ENCODE measurements at regions not wholly inside any gene's neighbourhood (a gene's known extent, or its start where the extent isn't known, plus 50 kb on each side); places are given as distances from the start of the nearest gene placed in this dataset.

DNA sequence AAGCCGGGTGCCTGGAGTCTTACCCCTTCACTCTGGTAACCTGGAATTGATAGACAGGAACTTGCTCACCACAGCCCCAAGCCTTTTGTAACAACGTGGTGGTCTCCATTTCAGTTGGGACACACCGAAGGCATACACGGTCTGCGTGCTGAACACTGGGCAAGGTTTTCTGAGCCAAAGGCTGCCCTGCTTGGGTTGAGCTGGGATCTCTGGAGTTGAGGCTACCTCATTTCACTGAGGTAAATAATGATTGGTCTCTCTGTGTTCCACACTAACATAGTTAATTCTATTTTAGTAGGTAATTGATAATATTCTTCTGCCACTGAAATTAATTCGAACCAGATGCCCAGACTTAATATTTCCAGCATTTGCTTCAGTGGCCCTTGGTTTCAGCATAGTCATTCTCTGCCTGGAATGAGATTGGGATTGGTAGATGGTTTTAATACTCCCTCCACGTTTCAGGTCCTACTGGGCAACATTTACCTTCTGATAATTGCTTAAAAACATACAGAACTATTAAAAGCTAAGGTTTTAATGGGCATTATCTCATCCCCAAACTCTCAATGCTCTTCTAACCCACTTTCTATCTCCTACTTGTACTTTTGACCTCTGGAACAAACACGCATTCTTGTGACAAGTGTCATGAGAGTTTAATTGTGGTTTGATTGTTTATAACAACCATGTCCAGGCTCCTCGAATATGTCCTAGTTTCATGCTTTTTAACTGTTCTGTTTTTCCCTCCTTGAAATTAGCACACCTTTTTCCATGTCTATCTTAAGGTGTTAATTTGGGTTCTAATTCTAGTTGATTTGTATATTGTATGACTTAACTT is 202.3 kb upstream of the KLF6 start:
- DNase-seq (ENCODE audit: low spot score) = peak; percentile 33

DNA sequence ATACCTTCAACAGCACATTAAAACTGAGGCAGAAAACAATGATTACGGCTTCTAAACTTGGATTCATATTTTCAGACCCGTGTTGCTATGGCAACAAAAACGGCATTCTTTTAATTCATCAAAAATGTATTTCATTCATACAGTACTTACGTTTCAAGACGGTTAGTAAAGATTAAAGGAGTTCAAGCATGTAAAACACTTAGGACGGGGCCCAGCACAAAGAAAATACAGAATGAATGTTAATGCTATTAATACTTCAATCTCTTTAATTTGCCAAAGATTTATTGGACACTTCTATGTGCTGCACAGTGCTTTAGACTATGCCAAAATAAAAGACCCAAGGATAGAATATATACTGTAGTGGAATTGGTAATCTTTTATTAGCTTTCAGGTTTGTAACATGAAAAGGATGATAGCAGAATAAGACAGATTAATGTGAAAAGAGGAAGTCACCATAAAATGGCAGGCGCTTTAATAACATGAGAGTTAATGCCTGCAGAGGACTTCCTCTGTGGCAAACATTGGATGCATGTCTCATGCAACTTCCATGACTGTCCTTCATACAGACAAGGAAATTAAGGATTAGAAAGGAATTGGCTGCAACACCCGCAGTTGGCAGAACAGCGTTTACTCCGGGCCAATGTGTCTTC is 201.6 kb upstream of the KLF6 start:
- no peak for DNase-seq (ENCODE audit: low spot score)

GRCh38 chr10:3982746-3983442 is 197.9 kb upstream of the KLF6 start:
- DNase-seq (ENCODE audit: low spot score) = no peak

DNA sequence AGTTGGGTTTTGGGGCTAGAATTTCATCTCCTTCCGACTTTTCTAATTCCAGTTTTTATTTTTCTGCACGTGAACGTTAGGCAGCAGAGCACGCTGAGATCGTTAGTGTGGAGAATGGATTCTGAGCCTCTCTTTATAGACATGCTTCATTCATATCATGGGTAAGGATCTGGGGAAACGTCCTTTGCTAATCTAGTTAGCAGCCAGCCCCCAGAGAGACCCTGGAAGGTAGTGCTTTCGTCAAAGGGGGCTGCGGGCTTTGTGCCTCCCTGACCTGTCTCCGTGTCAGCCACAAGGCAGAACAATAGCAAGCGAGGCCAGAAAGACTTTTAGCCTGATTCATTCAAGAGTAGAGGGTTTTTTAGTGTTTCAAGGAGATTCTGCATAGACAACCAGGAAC is 196.3 kb upstream of the KLF6 start:
- DNase-seq (ENCODE audit: low spot score) = no peak

- no peak for DNase-seq (ENCODE audit: low spot score)
Observed at GRCh38 chr10:3980660-3981059, 195.7 kb upstream of the KLF6 start.

GRCh38 chr10:3980144-3980543 is 195.1 kb upstream of the KLF6 start:
- DNase-seq (ENCODE audit: low spot score) = no peak

GRCh38 chr10:3978761-3979160 is 193.8 kb upstream of the KLF6 start:
- DNase-seq (ENCODE audit: low spot score) = no peak

DNA sequence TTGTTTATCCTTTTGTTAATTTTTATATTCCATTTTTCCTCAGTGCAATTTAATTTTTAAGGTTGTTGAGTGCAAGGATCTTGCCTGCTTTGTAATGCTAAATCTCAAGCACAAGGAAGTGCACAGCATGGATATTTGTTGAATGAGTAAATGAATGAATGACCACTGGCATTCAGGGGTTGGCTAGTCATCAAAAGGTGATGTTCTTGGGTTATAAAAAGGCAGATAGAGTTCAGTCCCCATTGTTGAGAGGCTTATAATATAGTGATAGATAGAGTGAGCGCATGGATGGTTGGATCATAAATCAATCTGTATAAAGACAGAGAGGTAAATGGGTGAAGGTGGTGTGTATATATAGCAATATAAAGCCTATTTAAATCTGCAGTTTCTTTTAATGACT is 193.2 kb upstream of the KLF6 start:
- DNase-seq (ENCODE audit: low spot score) = no peak

DNA sequence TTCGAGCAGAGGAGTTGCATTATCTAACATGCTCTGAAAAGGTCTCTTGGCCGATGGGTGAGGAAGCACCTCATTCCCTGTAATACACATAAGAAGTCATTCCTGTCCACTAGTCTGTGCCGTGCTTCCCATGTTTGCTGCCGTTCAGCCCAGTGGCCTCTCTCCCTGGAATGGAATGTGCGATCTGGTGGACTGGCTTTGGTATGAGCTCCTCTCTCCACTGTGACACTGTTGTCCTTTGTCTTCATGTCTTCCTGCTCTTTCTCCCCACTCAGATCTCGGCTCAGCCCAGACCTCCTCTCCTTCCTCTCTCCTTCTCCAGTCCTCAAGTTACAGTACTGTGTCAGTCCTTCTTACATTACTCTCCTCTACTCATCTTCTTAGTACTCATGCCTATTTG is 192.8 kb upstream of the KLF6 start:
- DNase-seq (ENCODE audit: low spot score) = no peak

GRCh38 chr10:3976718-3977117 is 191.7 kb upstream of the KLF6 start:
- no peak for DNase-seq (ENCODE audit: low spot score)

GRCh38 chr10:3976171-3976570 is 191.2 kb upstream of the KLF6 start:
- no peak for DNase-seq (ENCODE audit: low spot score)

DNA sequence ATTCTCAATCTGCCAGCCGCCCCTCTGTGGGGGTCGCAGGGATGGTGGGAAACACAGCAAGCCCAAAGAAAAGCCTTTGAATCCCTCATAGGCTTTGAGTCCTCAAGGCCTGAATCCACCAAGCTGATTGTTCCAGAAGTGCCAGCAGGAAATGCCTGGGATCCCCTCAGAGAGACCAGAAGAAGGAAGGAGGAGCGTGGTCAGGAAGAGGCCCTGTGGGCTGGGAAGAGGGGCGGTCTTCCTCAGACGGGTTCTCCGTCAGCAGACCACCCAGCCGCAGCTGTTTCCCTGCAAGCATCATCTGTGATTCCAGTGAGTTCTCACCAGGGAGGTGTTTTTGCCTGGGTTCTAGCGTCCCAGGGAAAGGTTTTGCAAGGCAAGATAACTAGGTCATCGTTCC is 190.0 kb upstream of the KLF6 start:
- DNase-seq (ENCODE audit: low spot score) = no peak

DNA sequence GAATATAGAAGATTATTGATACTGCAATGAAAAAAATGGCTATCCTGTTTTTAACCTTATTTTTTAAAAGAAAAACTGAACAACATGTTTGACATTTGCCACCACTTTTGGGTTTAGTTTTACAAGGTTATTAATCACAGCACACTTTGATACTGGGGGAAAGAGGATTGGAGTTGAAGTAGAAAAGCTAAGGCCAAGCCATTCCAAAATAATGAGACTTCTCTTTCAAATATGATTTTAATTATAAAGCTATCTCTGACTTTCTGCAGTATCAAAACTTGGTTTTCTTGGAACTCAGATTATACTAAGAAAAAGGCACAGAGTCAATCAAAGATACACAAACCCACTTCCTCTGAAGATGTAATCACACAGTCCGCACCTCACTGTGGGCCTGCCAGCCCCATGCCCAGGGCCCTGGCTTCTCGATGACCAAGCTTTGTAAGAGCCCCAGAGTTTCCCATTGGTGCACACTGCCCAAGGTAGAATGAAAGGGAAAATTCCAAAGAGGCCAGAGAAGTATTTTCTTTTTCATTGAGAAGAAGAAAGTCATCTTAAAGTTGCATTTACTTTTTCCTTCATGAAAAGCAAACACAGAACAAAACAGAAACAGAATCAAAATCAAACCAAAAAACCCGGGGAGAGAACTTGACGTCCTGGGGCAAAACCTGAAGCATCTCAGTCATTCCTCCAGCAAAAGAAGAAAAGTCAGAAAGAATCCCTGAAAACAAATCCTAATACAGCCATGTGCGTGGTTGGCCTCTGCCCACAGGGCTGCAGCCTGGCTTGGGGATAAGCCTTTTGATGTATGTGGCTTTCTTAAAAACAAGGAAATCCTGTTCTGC is 187.7 kb upstream of the KLF6 start:
- no peak for DNase-seq (ENCODE audit: low spot score)

GRCh38 chr10:3971713-3972112 is 186.7 kb upstream of the KLF6 start:
- DNase-seq (ENCODE audit: low spot score) = no peak

DNA sequence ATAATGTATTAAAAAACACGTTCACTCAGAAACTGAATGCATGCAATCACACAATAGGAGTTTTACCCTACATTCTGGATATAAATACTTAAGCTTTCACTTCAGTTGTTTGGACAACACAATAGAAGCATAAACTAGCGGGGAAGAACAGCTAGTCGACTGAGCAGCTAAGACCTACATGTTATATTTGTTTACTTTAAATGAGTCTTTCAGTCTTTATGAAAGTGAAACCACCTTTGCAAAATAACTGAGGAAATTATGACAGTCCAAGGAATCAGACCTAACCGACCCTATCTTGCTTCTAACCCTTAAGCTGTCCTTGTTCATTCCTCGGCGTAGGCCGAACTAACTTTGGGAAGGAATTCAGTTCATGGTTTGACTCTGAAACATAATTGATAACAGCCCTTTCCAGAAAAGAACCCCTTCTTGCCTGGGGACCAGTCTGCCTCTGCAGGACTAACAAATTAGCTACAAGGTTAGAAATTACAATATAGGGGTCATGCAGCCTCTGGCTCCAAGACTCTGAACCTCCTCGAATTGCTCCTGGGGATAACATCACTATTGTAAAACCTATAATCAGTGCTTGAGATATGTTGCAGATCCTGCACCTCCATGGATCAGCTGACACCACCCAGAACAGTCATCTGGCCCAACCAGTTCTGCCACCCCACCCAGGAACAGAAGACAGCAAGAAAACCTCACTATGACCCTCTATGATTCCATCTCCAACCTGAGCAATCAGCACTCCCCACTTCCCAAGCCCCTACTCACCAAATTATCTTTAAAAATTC is 185.1 kb upstream of the KLF6 start:
- DNase-seq (ENCODE audit: low spot score) = no peak

GRCh38 chr10:3968727-3969126 is 183.7 kb upstream of the KLF6 start:
- no peak for DNase-seq (ENCODE audit: low spot score)

- no peak for DNase-seq (ENCODE audit: low spot score)
Observed at GRCh38 chr10:3964516-3964915, 179.5 kb upstream of the KLF6 start.

DNA sequence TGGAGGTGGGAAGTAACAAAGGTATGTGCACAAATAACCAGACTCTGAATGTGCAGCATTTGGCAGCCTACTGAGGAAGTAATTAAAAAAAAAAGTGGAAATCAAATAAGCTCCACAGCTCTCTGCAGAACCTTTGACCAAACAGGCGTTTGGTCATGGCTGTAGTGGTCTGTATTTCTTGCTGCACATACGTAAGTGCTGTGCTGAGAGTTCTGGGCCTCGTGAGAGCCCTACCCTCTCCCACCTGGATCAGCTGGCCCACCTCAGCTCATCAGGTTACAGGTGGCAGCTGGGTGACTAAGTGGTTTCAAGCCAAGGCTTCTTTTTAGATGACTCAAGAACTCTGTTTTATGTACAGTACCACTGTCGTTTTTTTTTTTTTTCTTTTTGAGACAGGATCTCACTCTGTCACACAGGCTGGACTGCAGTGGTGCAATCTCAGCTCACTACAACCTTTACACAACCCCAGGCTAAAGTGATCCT is 178.2 kb upstream of the KLF6 start:
- DNase-seq (ENCODE audit: low spot score) = no peak

DNA sequence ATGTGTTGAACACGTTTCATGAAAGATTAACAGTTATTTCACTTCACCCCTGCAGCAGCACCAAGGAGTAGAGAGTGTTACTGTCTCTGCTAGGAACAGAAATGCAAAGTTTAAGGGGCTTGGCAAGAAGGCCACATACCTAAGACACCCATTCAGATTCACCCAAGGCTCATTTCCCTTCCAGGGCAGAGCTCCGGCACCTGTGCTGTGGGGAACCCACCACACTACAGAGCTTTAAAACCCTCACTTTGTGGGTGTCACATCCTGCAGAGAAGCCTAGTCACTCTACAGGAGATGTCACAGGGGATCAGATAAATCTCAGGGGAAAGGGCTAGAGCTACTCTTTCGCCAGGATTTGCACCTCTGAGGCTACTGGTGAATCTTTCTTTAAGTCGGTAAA is 176.1 kb upstream of the KLF6 start:
- DNase-seq (ENCODE audit: low spot score) = no peak

GRCh38 chr10:3960496-3960895 is 175.5 kb upstream of the KLF6 start:
- no peak for DNase-seq (ENCODE audit: low spot score)
